ENCODE measurements at regions not wholly inside any gene's neighbourhood (a gene's known extent, or its start where the extent isn't known, plus 50 kb on each side); places are given as distances from the start of the nearest gene placed in this dataset.

GRCh38 chr15:81604713-81605112 lies 230.7 kb upstream of the TMC3 start:
- no peak for DNase-seq (ENCODE audit: low spot score)

- DNase-seq (ENCODE audit: low spot score), result no peak
These were observed 222.3 kb upstream of the TMC3 start for GRCh38 chr15:81596159-81596865.

- no peak for DNase-seq (ENCODE audit: low spot score)
These were observed 221.7 kb upstream of the TMC3 start for GRCh38 chr15:81595752-81596151.

- no peak for DNase-seq (ENCODE audit: low spot score)
These were observed 215.7 kb upstream of the TMC3 start for GRCh38 chr15:81589671-81590070.

GRCh38 chr15:81575436-81576123 lies 201.6 kb upstream of the TMC3 start:
- DNase-seq (ENCODE audit: low spot score), result no peak

- DNase-seq (ENCODE audit: low spot score), result no peak
These were observed 199.2 kb upstream of the TMC3 start for GRCh38 chr15:81573098-81573746.

- no peak for DNase-seq (ENCODE audit: low spot score)
These were observed 198.2 kb upstream of the TMC3 start for GRCh38 chr15:81572190-81572589.

- DNase-seq (ENCODE audit: low spot score), result no peak
These were observed 195.5 kb upstream of the TMC3 start for GRCh38 chr15:81569286-81570080.

GRCh38 chr15:81567924-81568323 lies 193.9 kb upstream of the TMC3 start:
- no peak for DNase-seq (ENCODE audit: low spot score)

- DNase-seq (ENCODE audit: low spot score), result no peak
These were observed 189.0 kb upstream of the TMC3 start for GRCh38 chr15:81562986-81563385.

- no peak for DNase-seq (ENCODE audit: low spot score)
These were observed 186.4 kb upstream of the TMC3 start for GRCh38 chr15:81560405-81560804.

GRCh38 chr15:81558056-81558455 lies 184.0 kb upstream of the TMC3 start:
- no peak for DNase-seq (ENCODE audit: low spot score)

GRCh38 chr15:81555346-81555745 lies 181.3 kb upstream of the TMC3 start:
- DNase-seq (ENCODE audit: low spot score), result no peak

GRCh38 chr15:81548365-81549130 lies 174.5 kb upstream of the TMC3 start:
- no peak for DNase-seq (ENCODE audit: low spot score)

GRCh38 chr15:81547521-81548132 lies 173.6 kb upstream of the TMC3 start:
- no peak for DNase-seq (ENCODE audit: low spot score)

GRCh38 chr15:81544385-81544784 lies 170.4 kb upstream of the TMC3 start:
- DNase-seq (ENCODE audit: low spot score), result no peak

- no peak for DNase-seq (ENCODE audit: low spot score)
These were observed 166.9 kb upstream of the TMC3 start for GRCh38 chr15:81540909-81541308.

GRCh38 chr15:81536356-81536755 lies 162.3 kb upstream of the TMC3 start:
- DNase-seq (ENCODE audit: low spot score), result no peak

- no peak for DNase-seq (ENCODE audit: low spot score)
These were observed 160.1 kb upstream of the TMC3 start for GRCh38 chr15:81534124-81534523.

GRCh38 chr15:81532001-81532400 lies 158.0 kb upstream of the TMC3 start:
- no peak for DNase-seq (ENCODE audit: low spot score)

GRCh38 chr15:81531109-81531592 lies 157.1 kb upstream of the TMC3 start:
- no peak for DNase-seq (ENCODE audit: low spot score)
